ENCODE measurements at regions not wholly inside any gene's neighbourhood (a gene's known extent, or its start where the extent isn't known, plus 50 kb on each side); places are given as distances from the start of the nearest gene placed in this dataset.

DNA sequence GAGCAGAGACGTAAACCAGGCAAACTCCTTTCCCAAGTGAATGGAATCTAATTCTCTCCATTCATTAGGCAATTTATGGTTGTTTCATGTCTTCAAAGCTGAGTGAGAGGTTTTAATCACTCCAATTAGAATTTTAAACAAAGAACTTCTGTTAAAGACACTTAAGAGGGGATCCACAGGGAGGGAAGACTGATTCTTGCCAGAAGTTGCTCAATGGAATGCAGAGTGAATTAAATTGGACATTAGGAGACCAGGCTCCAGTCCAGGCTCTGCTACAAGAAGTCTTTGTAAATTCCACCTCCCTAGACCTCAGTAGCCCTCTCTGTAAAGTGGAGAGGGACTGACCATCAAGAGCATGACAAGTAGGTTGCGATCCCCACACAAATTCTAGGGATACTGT is 130.7 kb upstream of the TMEM72 start:
- Mint-ChIP-seq H3K27ac (ENCODE audit: low read depth, unreplicated experiment) (no peak overlapping the region), H3K4me3 (ENCODE audit: unreplicated experiment) (no peak overlapping the region), H3K9me3 (ENCODE audit: unreplicated experiment) (no peaks in the 10 kb centered on the region), H3K4me1 (ENCODE audit: insufficient read depth, unreplicated experiment) (no peaks in the 10 kb centered on the region), H3K27me3 (ENCODE audit: insufficient read depth, unreplicated experiment) (peaks cover 11% of the 10 kb centered on the region), H3K36me3 (ENCODE audit: insufficient read depth, unreplicated experiment) (no peaks in the 10 kb centered on the region)
- no peak for TF ChIP-seq CTCF (IDR thresholded peaks at IDR 0.05; ENCODE audit: unreplicated experiment)
- DNase-seq (ENCODE audit: unreplicated experiment), result no peak
- intact Hi-C loops (cut with micrococcal nuclease), result no loop called here
- no TSS peak for BruUV-seq (replicated peaks)
- POLR2A ChIA-PET, result no interaction called here
- CTCF ChIA-PET, result interaction anchor here (0.5 kb wide), 1 partner anchor 225 kb away, joined by 3 read pairs; no protein-coding TSS in a partner anchor

DNA sequence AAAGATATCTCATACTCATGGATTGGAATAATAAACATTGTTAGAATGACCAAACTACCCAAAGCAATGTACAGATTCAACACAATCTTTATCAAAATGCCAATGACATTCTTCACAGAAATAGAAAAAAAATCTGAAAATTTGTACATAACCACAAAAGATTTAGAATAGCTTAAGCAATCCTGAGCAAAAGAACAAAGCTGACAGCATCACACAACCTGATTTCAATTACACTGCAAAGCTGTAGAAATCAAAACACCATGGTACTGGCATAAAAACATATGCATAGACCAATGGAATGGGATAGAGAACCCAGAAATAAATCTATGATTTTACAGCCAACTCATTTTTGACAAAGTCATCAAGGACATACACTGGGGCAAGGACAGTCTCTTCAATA is 130.0 kb upstream of the TMEM72 start:
- H3K36me3 Mint-ChIP-seq (ENCODE audit: insufficient read depth, unreplicated experiment), result no peaks in the 10 kb centered on the region
- H3K4me3 Mint-ChIP-seq (ENCODE audit: unreplicated experiment), result no peak overlapping the region
- BruUV-seq (replicated peaks), result no TSS peak
- ChIA-PET CTCF (no interaction called here), POLR2A (no interaction called here)
- no peak for TF ChIP-seq CTCF (IDR thresholded peaks at IDR 0.05; ENCODE audit: unreplicated experiment)
- H3K27me3 Mint-ChIP-seq (ENCODE audit: insufficient read depth, unreplicated experiment), result peaks cover 11% of the 10 kb centered on the region
- DNase-seq (ENCODE audit: unreplicated experiment), result no peak
- intact Hi-C loops (cut with micrococcal nuclease), result no loop called here
- no peaks in the 10 kb centered on the region for H3K4me1 Mint-ChIP-seq (ENCODE audit: insufficient read depth, unreplicated experiment)
- H3K27ac Mint-ChIP-seq (ENCODE audit: low read depth, unreplicated experiment), result no peak overlapping the region
- H3K9me3 Mint-ChIP-seq (ENCODE audit: unreplicated experiment), result no peaks in the 10 kb centered on the region

GRCh38 chr10:44786286-44786850 is 124.8 kb upstream of the TMEM72 start:
- no peak for TF ChIP-seq CTCF (IDR thresholded peaks at IDR 0.05; ENCODE audit: unreplicated experiment)
- Mint-ChIP-seq H3K4me1 (ENCODE audit: insufficient read depth, unreplicated experiment) (no peaks in the 10 kb centered on the region), H3K36me3 (ENCODE audit: insufficient read depth, unreplicated experiment) (no peaks in the 10 kb centered on the region), H3K27me3 (ENCODE audit: insufficient read depth, unreplicated experiment) (peaks cover 18% of the 10 kb centered on the region), H3K4me3 (ENCODE audit: unreplicated experiment) (no peak overlapping the region), H3K9me3 (ENCODE audit: unreplicated experiment) (no peaks in the 10 kb centered on the region), H3K27ac (ENCODE audit: low read depth, unreplicated experiment) (no peak overlapping the region)
- ChIA-PET POLR2A (no interaction called here), CTCF (no interaction called here)
- intact Hi-C loops (cut with micrococcal nuclease), result no loop called here
- no peak for DNase-seq (ENCODE audit: unreplicated experiment)
- no TSS peak for BruUV-seq (replicated peaks)

- intact Hi-C loops (cut with micrococcal nuclease), result no loop called here
- no peak for DNase-seq (ENCODE audit: unreplicated experiment)
- no peaks in the 10 kb centered on the region for H3K4me1 Mint-ChIP-seq (ENCODE audit: insufficient read depth, unreplicated experiment)
- no peaks in the 10 kb centered on the region for H3K9me3 Mint-ChIP-seq (ENCODE audit: unreplicated experiment)
- no peak for TF ChIP-seq CTCF (IDR thresholded peaks at IDR 0.05; ENCODE audit: unreplicated experiment)
- peaks cover 18% of the 10 kb centered on the region for H3K27me3 Mint-ChIP-seq (ENCODE audit: insufficient read depth, unreplicated experiment)
- no peak overlapping the region for H3K4me3 Mint-ChIP-seq (ENCODE audit: unreplicated experiment)
- ChIA-PET CTCF (no interaction called here), POLR2A (no interaction called here)
- no peaks in the 10 kb centered on the region for H3K36me3 Mint-ChIP-seq (ENCODE audit: insufficient read depth, unreplicated experiment)
- no peak overlapping the region for H3K27ac Mint-ChIP-seq (ENCODE audit: low read depth, unreplicated experiment)
- no TSS peak for BruUV-seq (replicated peaks)
Observed at GRCh38 chr10:44787480-44788075, 123.6 kb upstream of the TMEM72 start.

All from MCF 10A (cell line).